T-helper 17 cell (primary cell): ENCODE measurements at regions not wholly inside any gene's neighbourhood (a gene's known extent, or its start where the extent isn't known, plus 50 kb on each side); places are given as distances from the start of the nearest gene placed in this dataset.
A peak's percentile ranks its signal among the peaks of the same experiment; 100 is the strongest.
"Not testable (repeated sequence)": the region's sequence is repeated elsewhere in the genome, so short reads cannot be mapped to it uniquely, and the experiment has no call there.

Source experiments
- ATAC-seq: fragments of 150-1000 bp; cut with Tn5 transposase; 2 replicates; pipeline ENCODE4 v1.10.0; 2021; ENCODE audit warnings: mild to moderate bottlenecking, moderate library complexity
- DNase-seq, 3 donors: peaks; one replicate each; pipeline versions ENCODE4 v3.0.0 to v3.0.0-alpha.2; 2020 to 2021
- H3K9me3 ChIP-seq: one replicate; pipeline ENCODE4 v1.7.0; 2013; ENCODE audit warnings: low read length, mild to moderate bottlenecking; ENCODE audit not compliant: control insufficient read depth, poor library complexity, severe bottlenecking
- H3K27ac Mint-ChIP-seq: one replicate; pipeline ENCODE4 v1.8.0; 2022; ENCODE audit warnings: mild to moderate bottlenecking, moderate library complexity, mixed read lengths
- H3K27me3 Mint-ChIP-seq: one replicate; pipeline ENCODE4 v1.8.0; 2022; ENCODE audit warnings: mixed read lengths
- H3K36me3 Mint-ChIP-seq: one replicate; pipeline ENCODE4 v1.8.0; 2022; ENCODE audit warnings: low read depth, mixed read lengths
- H3K4me1 Mint-ChIP-seq: one replicate; pipeline ENCODE4 v1.8.0; 2022; ENCODE audit warnings: mild to moderate bottlenecking, mixed read lengths
- H3K4me3 Mint-ChIP-seq: one replicate; pipeline ENCODE4 v1.8.0; 2022; ENCODE audit warnings: mild to moderate bottlenecking, moderate library complexity, mixed read lengths

DNA sequence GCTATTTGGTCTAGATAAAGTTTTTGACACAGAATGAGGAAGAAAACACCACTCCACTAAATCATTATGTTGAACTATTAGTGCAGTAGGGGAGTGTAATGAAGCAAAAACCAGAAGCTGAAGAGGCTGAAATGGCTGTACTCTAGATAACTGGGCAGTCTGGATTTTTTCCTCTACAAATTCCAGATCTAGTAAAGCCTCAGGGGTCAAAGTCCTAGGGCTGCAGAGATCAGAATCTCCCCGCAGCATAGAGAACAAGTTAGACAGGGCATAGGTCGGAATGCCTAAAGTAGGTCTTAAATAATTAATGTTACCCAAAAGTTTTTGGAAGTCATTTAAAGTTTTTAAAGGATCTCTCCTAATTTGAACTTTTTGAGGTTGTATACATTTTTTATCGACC lies 180.9 kb downstream of the OTOP1 start:
- DNase-seq, H3K4me3 Mint-ChIP-seq, H3K36me3 Mint-ChIP-seq, H3K9me3 ChIP-seq, H3K4me1 Mint-ChIP-seq, H3K27ac Mint-ChIP-seq, ATAC-seq: not testable (repeated sequence)
- H3K27me3 Mint-ChIP-seq = peaks cover 52% of the 10 kb centered on the region

DNA sequence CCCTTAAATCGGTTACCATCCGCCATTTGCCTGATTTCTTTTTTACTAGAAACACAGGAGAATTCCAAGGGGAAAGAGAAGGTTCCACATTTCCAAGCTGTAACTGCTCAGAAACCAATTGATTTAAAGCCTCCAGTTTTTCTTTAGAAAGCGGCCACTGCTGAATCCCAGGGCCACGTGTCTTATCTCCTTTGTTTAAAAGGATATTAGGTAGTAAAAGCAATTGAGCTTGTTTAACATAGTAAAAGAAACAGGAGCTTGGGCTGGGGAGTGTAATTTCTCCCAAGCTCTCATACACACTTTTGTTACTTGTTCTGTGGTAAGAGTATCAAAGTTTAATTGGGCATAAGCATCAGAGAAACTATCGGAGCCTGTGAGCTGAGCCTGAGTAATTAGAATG lies 180.0 kb downstream of the OTOP1 start:
- H3K27ac Mint-ChIP-seq, ATAC-seq, H3K36me3 Mint-ChIP-seq, H3K4me3 Mint-ChIP-seq, DNase-seq, H3K4me1 Mint-ChIP-seq, H3K9me3 ChIP-seq: not testable (repeated sequence)
- H3K27me3 Mint-ChIP-seq = peaks cover 52% of the 10 kb centered on the region

DNA sequence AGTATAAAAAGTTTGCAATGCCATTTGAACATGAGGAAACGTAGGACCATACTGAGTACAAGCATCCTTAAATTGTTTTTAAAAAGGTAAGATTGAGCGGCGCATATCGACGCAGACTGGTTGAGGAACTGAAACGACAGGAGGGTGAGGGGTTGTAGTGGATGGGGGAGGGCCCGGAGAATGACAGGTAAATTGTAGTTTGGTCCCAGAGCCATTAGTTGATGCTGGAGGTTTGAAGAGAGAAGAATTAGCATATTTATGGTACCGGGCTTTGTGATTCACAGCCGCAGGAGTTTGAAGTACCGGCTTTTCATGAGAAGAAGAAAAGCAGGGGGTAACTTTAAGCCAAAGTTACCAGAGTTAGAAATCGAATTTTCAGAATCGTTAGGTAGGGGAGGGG lies 179.5 kb downstream of the OTOP1 start:
- not testable (repeated sequence) for DNase-seq, H3K4me1 Mint-ChIP-seq, H3K36me3 Mint-ChIP-seq, H3K27ac Mint-ChIP-seq, ATAC-seq, H3K9me3 ChIP-seq, H3K4me3 Mint-ChIP-seq
- peaks cover 52% of the 10 kb centered on the region for H3K27me3 Mint-ChIP-seq

GRCh38 chr4:4048227-4048626 lies 178.5 kb downstream of the OTOP1 start:
- ATAC-seq, H3K9me3 ChIP-seq, H3K27ac Mint-ChIP-seq, H3K36me3 Mint-ChIP-seq, DNase-seq, H3K4me1 Mint-ChIP-seq, H3K4me3 Mint-ChIP-seq: not testable (repeated sequence)
- peaks cover 44% of the 10 kb centered on the region for H3K27me3 Mint-ChIP-seq

GRCh38 chr4:4050781-4051180 lies 175.9 kb downstream of the OTOP1 start:
- peaks cover 24% of the 10 kb centered on the region for H3K27me3 Mint-ChIP-seq
- H3K9me3 ChIP-seq, ATAC-seq, H3K36me3 Mint-ChIP-seq, H3K27ac Mint-ChIP-seq, DNase-seq, H3K4me3 Mint-ChIP-seq, H3K4me1 Mint-ChIP-seq: not testable (repeated sequence)

- not testable (repeated sequence) for H3K27ac Mint-ChIP-seq, DNase-seq, H3K27me3 Mint-ChIP-seq, ATAC-seq, H3K4me3 Mint-ChIP-seq, H3K4me1 Mint-ChIP-seq, H3K9me3 ChIP-seq, H3K36me3 Mint-ChIP-seq
Observed at GRCh38 chr4:4052933-4053332, 173.8 kb downstream of the OTOP1 start.

DNA sequence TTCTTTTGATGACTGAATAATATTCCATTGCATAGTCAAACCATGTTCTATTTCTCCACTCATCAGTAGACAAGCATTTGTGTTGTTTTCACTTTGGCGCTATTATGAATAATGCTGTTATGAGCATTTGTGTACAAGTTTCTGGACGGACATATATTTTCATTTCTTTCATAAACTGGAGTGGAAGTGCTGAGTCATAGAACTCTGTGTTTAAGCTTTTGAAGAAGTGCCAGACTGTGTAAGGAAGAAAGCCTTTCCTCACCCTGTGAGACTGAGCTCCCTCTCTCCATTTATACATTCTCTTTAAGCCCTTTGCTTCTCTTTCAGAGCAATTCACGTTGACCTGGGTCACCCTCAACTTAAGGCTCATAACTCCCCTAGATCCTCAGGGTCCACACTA lies 169.5 kb downstream of the OTOP1 start:
- H3K27ac Mint-ChIP-seq = not testable (repeated sequence)

DNA sequence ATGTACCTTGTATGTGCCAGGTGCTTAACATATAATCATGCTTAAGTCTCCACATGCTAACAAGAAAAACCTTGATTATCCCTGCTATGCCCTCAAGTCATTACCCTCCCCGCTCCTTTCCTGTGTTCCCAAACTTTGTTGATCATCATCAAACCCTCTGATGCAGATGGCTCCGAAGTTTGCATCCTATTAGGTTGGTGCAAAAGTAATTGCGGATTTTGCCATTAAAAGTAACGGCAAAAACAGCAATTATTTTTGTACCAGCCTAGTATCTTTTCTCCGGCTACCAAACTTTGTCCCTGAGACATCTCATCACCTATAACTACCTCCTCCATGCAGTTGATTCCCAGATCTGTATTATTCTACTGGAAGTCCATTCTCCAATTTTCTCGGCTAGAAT lies 142.6 kb downstream of the OTOP1 start:
- not testable (repeated sequence) for H3K36me3 Mint-ChIP-seq, H3K4me3 Mint-ChIP-seq, ATAC-seq, H3K27ac Mint-ChIP-seq, H3K4me1 Mint-ChIP-seq, H3K9me3 ChIP-seq, DNase-seq
- H3K27me3 Mint-ChIP-seq = peaks cover 29% of the 10 kb centered on the region

More for the DNA sequence above, 169.5 kb downstream of the OTOP1 start:
- ATAC-seq, H3K4me3 Mint-ChIP-seq, DNase-seq, H3K36me3 Mint-ChIP-seq, H3K27me3 Mint-ChIP-seq, H3K9me3 ChIP-seq, H3K4me1 Mint-ChIP-seq: not testable (repeated sequence)

GRCh38 chr4:4089716-4090419 lies 136.9 kb downstream of the OTOP1 start:
- H3K4me1 Mint-ChIP-seq, H3K4me3 Mint-ChIP-seq, H3K27ac Mint-ChIP-seq, ATAC-seq, H3K9me3 ChIP-seq, H3K36me3 Mint-ChIP-seq, DNase-seq: not testable (repeated sequence)
- H3K27me3 Mint-ChIP-seq = peaks cover 21% of the 10 kb centered on the region

DNA sequence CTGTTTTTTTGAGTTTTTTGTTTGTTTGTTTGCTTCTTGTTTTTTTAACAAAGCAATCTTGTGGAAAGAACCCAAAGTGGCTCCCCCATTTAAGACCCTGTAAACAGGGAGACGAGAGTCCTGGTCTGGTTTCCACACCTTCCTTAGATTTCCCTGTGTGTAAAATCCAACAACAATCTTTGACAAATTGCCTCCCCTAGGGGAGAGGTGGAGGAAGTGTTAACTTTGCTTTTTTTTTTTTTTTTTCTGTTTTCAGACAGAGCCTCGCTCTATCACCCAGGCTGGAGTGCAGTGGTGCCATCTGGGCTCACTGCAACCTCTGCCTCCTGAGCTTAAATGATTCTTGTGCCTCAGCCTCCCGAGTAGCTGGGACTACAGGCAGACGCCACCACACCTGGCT lies 136.0 kb downstream of the OTOP1 start:
- H3K4me3 Mint-ChIP-seq, H3K4me1 Mint-ChIP-seq: not testable (repeated sequence)

DNA sequence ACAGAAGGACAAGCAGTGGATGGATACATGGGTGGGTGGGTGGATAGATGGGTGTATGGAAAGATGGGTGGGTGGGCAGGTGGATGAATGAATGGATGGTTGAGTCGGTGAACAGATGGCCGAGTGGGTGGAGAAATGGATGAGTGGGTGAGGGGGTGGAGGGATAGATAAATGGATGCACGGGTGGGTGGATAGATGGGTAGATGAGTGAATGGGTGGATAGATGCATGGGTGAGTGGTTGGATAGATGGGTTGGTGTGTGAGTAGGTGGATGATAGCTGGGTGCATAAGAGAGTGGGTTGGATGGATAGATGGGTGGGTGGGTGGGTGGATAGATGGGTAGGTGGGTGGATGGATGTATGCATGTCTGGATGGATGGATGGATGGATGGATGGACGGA lies 134.6 kb downstream of the OTOP1 start:
- H3K27me3 Mint-ChIP-seq = peaks cover 12% of the 10 kb centered on the region
- H3K36me3 Mint-ChIP-seq, H3K4me3 Mint-ChIP-seq, H3K9me3 ChIP-seq, ATAC-seq, H3K27ac Mint-ChIP-seq, DNase-seq, H3K4me1 Mint-ChIP-seq: not testable (repeated sequence)

More for the DNA sequence above, 136.0 kb downstream of the OTOP1 start:
- H3K9me3 ChIP-seq, H3K36me3 Mint-ChIP-seq, H3K27ac Mint-ChIP-seq, DNase-seq, ATAC-seq: not testable (repeated sequence)
- H3K27me3 Mint-ChIP-seq = peaks cover 18% of the 10 kb centered on the region

DNA sequence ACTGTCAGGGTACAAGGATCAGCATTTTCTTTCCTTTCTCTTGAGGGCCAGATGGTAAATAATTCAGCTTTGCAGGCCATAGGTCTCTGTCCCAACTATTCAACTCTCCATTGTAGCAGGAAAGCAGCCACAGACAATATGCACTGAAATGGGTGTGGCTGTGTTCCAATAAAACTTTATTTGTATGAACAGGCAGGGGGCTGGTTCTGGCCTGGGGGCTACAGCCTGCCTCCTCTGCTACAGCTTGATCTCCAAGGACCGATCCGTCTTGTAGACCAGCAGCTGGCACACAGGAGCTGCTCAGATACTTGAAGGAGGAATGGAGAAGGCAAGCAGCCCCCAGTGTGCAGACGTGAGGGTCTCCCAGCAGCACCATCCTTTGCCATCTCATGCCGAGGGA lies 127.1 kb downstream of the OTOP1 start:
- not testable (repeated sequence) for H3K9me3 ChIP-seq, ATAC-seq, H3K27me3 Mint-ChIP-seq, H3K27ac Mint-ChIP-seq, H3K4me1 Mint-ChIP-seq, H3K36me3 Mint-ChIP-seq, H3K4me3 Mint-ChIP-seq, DNase-seq

- not testable (repeated sequence) for H3K9me3 ChIP-seq, DNase-seq, H3K36me3 Mint-ChIP-seq, H3K27ac Mint-ChIP-seq, H3K4me1 Mint-ChIP-seq, ATAC-seq
- peaks cover 49% of the 10 kb centered on the region for H3K27me3 Mint-ChIP-seq
- peak overlapping the region; percentile 86 for H3K4me3 Mint-ChIP-seq
Observed at GRCh38 chr4:4106923-4107322, 119.8 kb downstream of the OTOP1 start.

DNA sequence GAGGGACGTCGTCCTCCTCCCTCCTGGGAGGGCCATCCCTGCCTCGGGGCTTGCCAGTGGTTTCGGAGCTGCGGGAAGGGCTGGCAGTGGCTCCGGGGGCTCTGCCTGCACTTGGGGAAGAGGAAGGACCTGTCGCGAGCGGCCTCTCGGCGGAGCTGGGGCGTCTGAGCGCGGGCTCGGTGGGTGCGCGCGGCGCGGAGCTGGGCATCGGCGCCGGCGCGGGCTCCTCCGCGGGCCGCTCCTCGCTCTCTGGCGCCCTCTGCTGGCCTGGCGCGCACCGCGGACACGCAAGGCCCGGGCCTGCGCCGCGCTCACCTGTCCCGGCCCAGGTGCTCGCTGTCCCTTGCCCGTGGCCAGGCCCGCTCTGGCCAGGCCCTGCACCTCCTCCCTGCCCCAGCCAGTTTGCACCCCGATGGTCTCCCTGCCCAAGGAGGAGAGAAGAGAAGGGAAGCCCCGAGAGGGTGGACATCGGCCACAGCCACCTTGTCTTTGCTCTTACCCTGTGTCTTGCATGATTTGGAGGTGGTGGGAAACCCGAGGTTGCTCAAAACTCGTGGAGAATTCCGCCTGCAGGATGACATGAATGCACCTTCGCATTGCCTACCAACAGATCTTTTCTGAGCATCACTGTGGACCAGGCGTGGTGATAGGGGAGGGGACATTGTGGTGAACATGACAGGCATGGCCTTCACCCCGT lies 119.2 kb downstream of the OTOP1 start:
- not testable (repeated sequence) for H3K9me3 ChIP-seq, H3K36me3 Mint-ChIP-seq, H3K4me1 Mint-ChIP-seq
- ATAC-seq (peak; percentile 83), DNase-seq (peak; percentile 60 to 87 (median 73))
- Mint-ChIP-seq H3K27me3 (peaks cover 44% of the 10 kb centered on the region), H3K27ac (peak overlapping the region; percentile 70), H3K4me3 (peak overlapping the region; percentile 86)
